IMR-90 (cell line): ENCODE measurements at regions not wholly inside any gene's neighbourhood (a gene's known extent, or its start where the extent isn't known, plus 50 kb on each side); places are given as distances from the start of the nearest gene placed in this dataset.

Source experiments
- CEBPB ChIP-seq: IDR thresholded peaks from 2 replicates; pipeline ENCODE4 v1.6.1; 2012; ENCODE audit warnings: low read depth, low read length, improper control_type of control experiment
- CHD1 ChIP-seq: IDR thresholded peaks from 2 replicates; pipeline ENCODE4 v1.6.1; 2012; ENCODE audit warnings: low read depth, low read length, improper control_type of control experiment
- MAFK ChIP-seq: IDR thresholded peaks from 2 replicates; pipeline ENCODE4 v1.6.1; 2012; ENCODE audit warnings: low read depth, low read length, improper control_type of control experiment
- MAZ ChIP-seq: IDR thresholded peaks from 2 replicates; pipeline ENCODE4 v1.6.1; 2012; ENCODE audit warnings: low read depth, mild to moderate bottlenecking, low read length, improper control_type of control experiment, moderate library complexity, borderline replicate concordance
- MXI1 ChIP-seq: IDR thresholded peaks from 2 replicates; pipeline ENCODE4 v1.6.1; 2012; ENCODE audit warnings: low read depth, mild to moderate bottlenecking, low read length, moderate library complexity, borderline replicate concordance
- NFE2L2 ChIP-seq: fragments of 150-350 bp; IDR thresholded peaks from 2 replicates; pipeline ENCODE4 v1.6.1; 2016; ENCODE audit warnings: low read depth, mild to moderate bottlenecking, low read length
- POLR2A ChIP-seq: IDR thresholded peaks from 2 replicates; pipeline ENCODE4 v1.6.1; 2012; ENCODE audit warnings: mild to moderate bottlenecking, low read depth, low read length
- RAD21 ChIP-seq: IDR thresholded peaks from 2 replicates; pipeline ENCODE4 v1.6.1; 2012; ENCODE audit warnings: low read length, improper control_type of control experiment
- RFX5 ChIP-seq: IDR thresholded peaks from 2 replicates; pipeline ENCODE4 v1.8.0; 2012; ENCODE audit warnings: low read depth, mild to moderate bottlenecking, low read length, moderate library complexity
- SMC3 ChIP-seq: fragments of 150-350 bp; IDR thresholded peaks from 2 replicates; pipeline ENCODE4 v1.6.1; 2016; ENCODE audit warnings: low read depth, mild to moderate bottlenecking, antibody characterized with exemption, low read length, moderate library complexity
- TF ChIP-seq, protein P1 (sequence below): conservative IDR thresholded peaks from 2 replicates; pipeline ENCODE4 v1.5.1; 2012; ENCODE audit warnings: mild to moderate bottlenecking, low read depth, low read length, improper control_type of control experiment
- TF ChIP-seq, protein P2 (sequence below): fragments of 150-350 bp; IDR thresholded peaks from 2 replicates; pipeline ENCODE4 v1.6.1; 2016; ENCODE audit warnings: low read depth, mild to moderate bottlenecking, low read length, moderate library complexity, borderline replicate concordance

DNA sequence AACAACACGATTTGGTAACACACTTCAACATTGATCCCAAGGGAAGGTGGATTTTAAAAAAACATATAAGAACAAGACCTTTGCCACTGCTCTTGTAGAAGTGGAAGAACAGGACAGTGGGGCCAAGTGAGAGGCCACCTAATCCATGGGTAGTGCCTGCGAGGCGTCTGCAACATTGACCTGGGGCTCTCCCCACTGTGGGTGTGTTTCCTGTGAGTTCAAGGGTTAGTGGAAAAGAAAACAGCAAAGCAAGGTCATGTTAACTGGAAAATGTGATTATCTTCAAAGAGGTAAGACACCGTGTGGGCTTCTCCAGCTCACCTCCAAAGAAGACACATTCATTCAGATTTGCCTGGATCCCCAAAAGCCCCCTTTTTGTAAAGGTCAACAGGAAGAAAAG lies 327.0 kb downstream of the UQCRFS1 start:
- TF ChIP-seq SMC3 (no peak), MXI1 (no peak), CEBPB (no peak), CHD1 (no peak), POLR2A (no peak), MAFK (no peak), MAZ (no peak), NFE2L2 (no peak), RAD21 (no peak), RFX5 (no peak)
- TF ChIP-seq, protein P1, sequence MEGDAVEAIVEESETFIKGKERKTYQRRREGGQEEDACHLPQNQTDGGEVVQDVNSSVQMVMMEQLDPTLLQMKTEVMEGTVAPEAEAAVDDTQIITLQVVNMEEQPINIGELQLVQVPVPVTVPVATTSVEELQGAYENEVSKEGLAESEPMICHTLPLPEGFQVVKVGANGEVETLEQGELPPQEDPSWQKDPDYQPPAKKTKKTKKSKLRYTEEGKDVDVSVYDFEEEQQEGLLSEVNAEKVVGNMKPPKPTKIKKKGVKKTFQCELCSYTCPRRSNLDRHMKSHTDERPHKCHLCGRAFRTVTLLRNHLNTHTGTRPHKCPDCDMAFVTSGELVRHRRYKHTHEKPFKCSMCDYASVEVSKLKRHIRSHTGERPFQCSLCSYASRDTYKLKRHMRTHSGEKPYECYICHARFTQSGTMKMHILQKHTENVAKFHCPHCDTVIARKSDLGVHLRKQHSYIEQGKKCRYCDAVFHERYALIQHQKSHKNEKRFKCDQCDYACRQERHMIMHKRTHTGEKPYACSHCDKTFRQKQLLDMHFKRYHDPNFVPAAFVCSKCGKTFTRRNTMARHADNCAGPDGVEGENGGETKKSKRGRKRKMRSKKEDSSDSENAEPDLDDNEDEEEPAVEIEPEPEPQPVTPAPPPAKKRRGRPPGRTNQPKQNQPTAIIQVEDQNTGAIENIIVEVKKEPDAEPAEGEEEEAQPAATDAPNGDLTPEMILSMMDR = no peak
- TF ChIP-seq, protein P2, sequence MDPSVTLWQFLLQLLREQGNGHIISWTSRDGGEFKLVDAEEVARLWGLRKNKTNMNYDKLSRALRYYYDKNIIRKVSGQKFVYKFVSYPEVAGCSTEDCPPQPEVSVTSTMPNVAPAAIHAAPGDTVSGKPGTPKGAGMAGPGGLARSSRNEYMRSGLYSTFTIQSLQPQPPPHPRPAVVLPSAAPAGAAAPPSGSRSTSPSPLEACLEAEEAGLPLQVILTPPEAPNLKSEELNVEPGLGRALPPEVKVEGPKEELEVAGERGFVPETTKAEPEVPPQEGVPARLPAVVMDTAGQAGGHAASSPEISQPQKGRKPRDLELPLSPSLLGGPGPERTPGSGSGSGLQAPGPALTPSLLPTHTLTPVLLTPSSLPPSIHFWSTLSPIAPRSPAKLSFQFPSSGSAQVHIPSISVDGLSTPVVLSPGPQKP = no peak
